Activated naive CD8-positive, alpha-beta T cell treated with anti-CD3 and anti-CD28 coated beads for 36 hours (primary cell): ENCODE measurements at regions not wholly inside any gene's neighbourhood (a gene's known extent, or its start where the extent isn't known, plus 50 kb on each side); places are given as distances from the start of the nearest gene placed in this dataset.

Experiments used
- DNase-seq: peaks from one replicate; pipeline ENCODE4 v3.0.0; 2021
- H3K27ac Mint-ChIP-seq: one replicate; pipeline ENCODE4 v1.8.0; 2022; ENCODE audit warnings: mild to moderate bottlenecking, moderate library complexity, mixed read lengths
- H3K27me3 Mint-ChIP-seq: one replicate; pipeline ENCODE4 v1.8.0; 2022; ENCODE audit warnings: mild to moderate bottlenecking, mixed read lengths
- H3K36me3 Mint-ChIP-seq: one replicate; pipeline ENCODE4 v1.8.0; 2021; ENCODE audit warnings: mild to moderate bottlenecking, mixed read lengths
- H3K4me1 Mint-ChIP-seq: one replicate; pipeline ENCODE4 v1.8.0; 2021; ENCODE audit warnings: mixed read lengths
- H3K4me3 Mint-ChIP-seq: one replicate; pipeline ENCODE4 v1.8.0; 2022; ENCODE audit warnings: mild to moderate bottlenecking, moderate library complexity, mixed read lengths
- H3K9me3 Mint-ChIP-seq: one replicate; pipeline ENCODE4 v1.8.0; 2022; ENCODE audit warnings: mixed read lengths

DNA sequence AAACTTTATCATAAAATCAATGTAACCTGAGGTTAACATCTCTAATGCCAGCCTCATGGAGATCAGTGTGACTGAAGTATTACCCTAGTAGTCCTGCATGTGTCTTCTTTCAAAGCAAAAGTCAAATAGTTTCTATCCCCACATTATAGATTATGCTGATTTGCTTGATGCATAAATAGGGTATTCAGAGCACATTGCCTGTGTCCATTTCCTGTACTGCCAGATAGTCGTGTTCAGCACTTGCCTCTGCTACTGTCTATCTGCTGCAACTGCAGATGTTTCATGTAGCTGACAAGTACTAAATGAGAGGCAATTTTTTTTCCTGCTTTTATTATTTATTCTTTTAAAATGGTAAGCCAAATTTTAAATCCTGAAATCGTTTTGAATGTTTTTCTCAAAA, 348.7 kb downstream of the CHRM3 start:
- Mint-ChIP-seq H3K27ac (no peak overlapping the region), H3K36me3 (peaks cover 6% of the 10 kb centered on the region), H3K4me1 (peaks cover 15% of the 10 kb centered on the region), H3K27me3 (no peaks in the 10 kb centered on the region), H3K4me3 (no peak overlapping the region), H3K9me3 (peaks cover 3% of the 10 kb centered on the region)
- DNase-seq = no peak

DNA sequence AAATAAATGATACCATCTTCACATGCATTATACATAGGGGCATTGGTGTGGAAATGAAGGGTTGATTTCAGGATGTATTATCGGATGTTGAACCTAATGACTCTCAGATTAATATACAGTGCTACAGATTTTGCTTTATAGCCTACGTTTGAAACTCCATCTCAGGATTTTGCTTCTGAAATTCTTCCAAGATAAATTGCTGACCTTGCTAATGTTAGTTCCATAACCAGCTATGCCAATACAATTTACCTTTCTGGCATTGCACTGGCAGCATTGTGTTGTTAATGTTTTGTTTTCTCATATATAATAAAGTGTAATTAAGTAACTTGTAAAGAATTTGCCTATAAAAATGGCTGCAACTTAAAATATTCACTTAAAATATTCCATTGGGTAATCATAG, 350.1 kb downstream of the CHRM3 start:
- Mint-ChIP-seq H3K27ac (no peak overlapping the region), H3K27me3 (no peaks in the 10 kb centered on the region), H3K9me3 (peaks cover 8% of the 10 kb centered on the region), H3K4me3 (no peak overlapping the region), H3K36me3 (peaks cover 6% of the 10 kb centered on the region), H3K4me1 (peaks cover 21% of the 10 kb centered on the region)
- no peak for DNase-seq

DNA sequence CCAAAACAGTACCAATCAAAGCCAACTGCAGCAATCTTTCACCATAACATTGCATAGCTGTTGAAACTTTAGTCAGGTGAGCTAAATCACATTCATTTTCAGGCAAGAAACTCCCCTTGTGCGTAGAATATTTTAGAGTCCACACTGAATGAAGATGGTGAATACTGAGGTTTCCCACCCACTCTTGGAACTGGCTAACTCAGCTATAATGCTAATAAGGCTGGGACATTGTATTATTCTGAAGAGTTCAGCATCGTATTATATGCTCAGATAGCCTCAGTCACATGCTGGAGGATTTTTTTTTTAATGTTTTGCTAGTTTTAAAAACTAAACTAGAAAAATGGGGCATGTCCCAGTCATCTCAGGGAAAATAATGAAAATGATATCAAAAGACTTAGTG, 352.3 kb upstream of the FMN2 start:
- DNase-seq = no peak
- Mint-ChIP-seq H3K27ac (no peak overlapping the region), H3K4me1 (peaks cover 17% of the 10 kb centered on the region), H3K9me3 (peaks cover 8% of the 10 kb centered on the region), H3K4me3 (no peak overlapping the region), H3K36me3 (peaks cover 6% of the 10 kb centered on the region), H3K27me3 (no peaks in the 10 kb centered on the region)

DNA sequence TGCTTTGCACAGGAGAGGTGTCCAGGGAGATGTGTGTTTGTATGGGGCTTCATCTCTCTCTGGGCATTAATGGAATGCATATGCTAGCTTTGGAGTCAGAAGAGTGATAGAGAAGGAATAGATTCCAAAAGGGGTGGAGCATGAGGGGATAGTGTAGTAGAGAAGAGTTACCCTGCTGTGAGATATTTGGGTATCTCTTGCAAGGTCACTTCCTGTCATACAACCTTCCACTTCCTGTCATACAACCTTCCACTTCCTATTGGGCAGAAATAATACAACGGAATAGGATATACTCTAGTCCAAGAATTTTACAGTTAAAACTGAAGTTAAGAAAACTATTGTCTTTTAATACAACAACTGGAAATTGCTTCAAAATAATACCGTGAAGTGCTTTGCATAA, 351.8 kb upstream of the FMN2 start:
- H3K4me1 Mint-ChIP-seq = peaks cover 13% of the 10 kb centered on the region
- H3K27ac Mint-ChIP-seq = no peak overlapping the region
- H3K36me3 Mint-ChIP-seq = peaks cover 6% of the 10 kb centered on the region
- H3K9me3 Mint-ChIP-seq = peaks cover 8% of the 10 kb centered on the region
- DNase-seq = no peak
- H3K4me3 Mint-ChIP-seq = no peak overlapping the region
- H3K27me3 Mint-ChIP-seq = no peaks in the 10 kb centered on the region

DNA sequence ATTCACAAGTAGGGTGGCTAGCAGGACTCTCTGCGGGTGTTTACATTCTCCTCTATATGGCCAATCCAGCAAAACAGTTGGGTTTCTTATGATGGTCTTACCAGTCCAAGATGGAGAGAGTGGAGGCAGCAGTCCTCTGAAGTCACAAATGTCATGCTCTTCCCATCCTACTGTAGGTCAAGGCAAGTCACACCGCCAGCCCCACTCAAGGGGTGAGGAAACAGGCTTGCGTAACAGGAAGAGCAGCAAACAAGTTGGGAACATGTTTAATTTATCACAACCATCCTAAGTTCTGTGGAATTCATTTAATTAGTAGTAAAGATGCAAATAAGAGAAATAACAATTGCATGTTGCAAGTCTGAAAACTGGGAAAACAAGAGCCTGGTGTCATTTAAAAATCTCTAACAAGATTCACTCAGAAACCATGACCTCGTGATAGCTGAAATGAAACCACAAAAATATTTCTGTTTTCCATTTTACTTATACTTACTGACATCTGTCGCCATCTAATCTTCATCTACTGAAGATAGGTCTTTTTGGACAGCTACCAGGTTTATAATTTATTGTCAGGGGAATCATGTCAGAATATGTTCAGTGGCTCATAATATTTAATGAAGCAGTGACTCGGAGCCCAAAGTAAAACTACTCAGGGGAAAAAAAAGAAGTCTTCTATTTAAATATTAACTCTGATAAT, 349.1 kb upstream of the FMN2 start:
- Mint-ChIP-seq H3K27ac (no peak overlapping the region), H3K4me3 (no peak overlapping the region), H3K27me3 (no peaks in the 10 kb centered on the region), H3K36me3 (peaks cover 6% of the 10 kb centered on the region), H3K9me3 (peaks cover 8% of the 10 kb centered on the region), H3K4me1 (peaks cover 10% of the 10 kb centered on the region)
- no peak for DNase-seq

DNA sequence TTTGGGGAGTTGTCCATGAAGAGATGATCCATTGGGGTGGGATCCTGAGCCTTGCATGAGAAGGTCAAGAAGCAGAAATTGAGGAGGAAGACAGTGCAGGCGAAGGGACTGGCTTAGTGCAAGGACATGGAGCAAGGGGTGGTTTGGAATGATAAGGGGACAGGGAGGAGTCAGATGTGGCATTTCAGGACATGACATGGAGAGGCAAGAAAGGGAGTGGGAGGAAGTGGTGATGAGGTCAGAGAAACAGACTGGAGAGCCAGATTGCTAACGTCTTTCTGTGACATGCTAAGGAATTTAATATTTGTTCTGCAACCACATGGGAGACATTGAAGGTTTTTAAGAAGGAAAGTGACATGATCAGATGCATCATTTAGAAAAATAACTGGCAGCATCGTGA, 346.8 kb upstream of the FMN2 start:
- DNase-seq = no peak
- Mint-ChIP-seq H3K27ac (no peak overlapping the region), H3K36me3 (peaks cover 1% of the 10 kb centered on the region), H3K9me3 (peaks cover 6% of the 10 kb centered on the region), H3K4me3 (no peak overlapping the region), H3K4me1 (peaks cover 8% of the 10 kb centered on the region), H3K27me3 (no peaks in the 10 kb centered on the region)

DNA sequence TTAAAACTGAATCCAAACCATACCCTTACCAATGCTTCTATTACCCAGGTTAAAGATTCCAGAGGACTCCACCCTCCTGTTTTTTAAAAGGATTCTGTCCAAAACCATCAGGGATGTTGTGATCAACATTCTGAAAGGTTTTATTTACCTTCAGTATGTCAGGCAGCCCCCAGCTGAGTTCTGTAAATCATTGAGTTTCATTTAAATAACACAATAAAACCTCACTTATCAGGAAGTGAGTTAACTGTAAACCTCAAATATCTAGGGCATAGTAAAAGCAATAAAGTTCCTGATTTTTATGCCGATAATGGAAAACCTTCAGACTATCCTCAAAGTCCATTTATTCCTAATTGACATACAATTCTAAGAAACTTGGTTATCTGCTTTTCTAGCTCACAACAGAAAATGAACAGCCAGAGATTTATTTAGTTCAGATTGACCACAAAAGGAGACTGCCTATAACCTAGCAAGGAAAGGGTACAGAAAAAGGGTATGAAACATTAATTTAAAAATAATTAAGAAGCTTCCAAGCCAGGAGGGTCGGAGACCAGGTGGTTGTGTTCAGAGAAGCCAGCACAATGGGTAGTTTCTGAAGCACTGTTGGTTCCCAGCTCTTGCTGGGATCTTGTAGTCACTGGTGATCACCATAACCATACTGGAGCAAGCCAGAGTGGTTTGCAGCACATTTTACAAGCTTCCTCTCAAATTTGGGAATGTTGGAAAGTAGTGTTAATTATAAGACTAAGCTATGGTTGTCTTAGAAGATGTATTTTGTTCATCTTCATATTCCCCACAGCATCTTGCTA, 336.4 kb upstream of the FMN2 start:
- H3K9me3 Mint-ChIP-seq = no peaks in the 10 kb centered on the region
- no peaks in the 10 kb centered on the region for H3K27me3 Mint-ChIP-seq
- no peak for DNase-seq
- H3K27ac Mint-ChIP-seq = no peak overlapping the region
- no peaks in the 10 kb centered on the region for H3K36me3 Mint-ChIP-seq
- H3K4me1 Mint-ChIP-seq = no peaks in the 10 kb centered on the region
- H3K4me3 Mint-ChIP-seq = no peak overlapping the region

DNA sequence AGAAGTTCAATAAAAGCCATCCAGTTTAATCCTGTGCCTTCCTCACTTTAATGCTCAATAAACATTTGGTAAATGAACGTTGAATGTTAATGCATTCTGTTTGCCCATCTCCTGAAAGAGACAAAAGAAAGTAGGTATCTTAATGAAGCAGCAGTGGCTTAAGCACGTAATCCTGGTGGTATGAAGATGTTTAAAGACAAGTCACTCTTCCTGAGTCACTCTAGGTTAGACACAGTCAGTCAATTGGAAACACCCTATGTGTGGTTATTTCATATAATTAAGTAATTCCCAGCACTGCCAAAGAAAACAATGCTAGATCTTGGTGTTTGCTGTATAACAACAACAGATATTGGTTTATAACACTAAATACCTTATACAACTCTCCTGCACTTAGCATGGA, 334.0 kb upstream of the FMN2 start:
- Mint-ChIP-seq H3K36me3 (no peaks in the 10 kb centered on the region), H3K4me1 (no peaks in the 10 kb centered on the region), H3K27me3 (no peaks in the 10 kb centered on the region), H3K9me3 (no peaks in the 10 kb centered on the region), H3K27ac (no peak overlapping the region), H3K4me3 (no peak overlapping the region)
- no peak for DNase-seq

DNA sequence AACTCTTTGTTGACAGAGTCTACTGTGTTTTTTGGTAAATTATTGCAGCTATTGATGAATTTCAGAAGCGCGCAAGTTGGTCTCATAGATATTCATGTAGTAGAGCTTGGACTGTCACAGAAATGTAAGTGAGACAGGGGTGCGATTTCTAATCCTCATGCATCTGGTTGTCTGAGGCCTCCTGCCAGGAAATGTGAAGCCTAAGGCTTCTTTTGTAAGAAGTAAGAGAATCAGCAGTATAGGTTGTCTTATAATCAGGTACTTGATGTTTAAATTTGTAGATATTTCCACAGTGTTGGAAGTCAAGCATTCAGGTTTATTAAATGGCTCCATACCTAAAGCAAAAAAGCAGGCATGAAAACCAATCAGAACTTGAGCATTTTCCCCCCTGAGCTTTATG, 332.9 kb upstream of the FMN2 start:
- Mint-ChIP-seq H3K27me3 (no peaks in the 10 kb centered on the region), H3K27ac (no peak overlapping the region), H3K4me3 (no peak overlapping the region), H3K4me1 (no peaks in the 10 kb centered on the region), H3K9me3 (no peaks in the 10 kb centered on the region), H3K36me3 (no peaks in the 10 kb centered on the region)
- no peak for DNase-seq

DNA sequence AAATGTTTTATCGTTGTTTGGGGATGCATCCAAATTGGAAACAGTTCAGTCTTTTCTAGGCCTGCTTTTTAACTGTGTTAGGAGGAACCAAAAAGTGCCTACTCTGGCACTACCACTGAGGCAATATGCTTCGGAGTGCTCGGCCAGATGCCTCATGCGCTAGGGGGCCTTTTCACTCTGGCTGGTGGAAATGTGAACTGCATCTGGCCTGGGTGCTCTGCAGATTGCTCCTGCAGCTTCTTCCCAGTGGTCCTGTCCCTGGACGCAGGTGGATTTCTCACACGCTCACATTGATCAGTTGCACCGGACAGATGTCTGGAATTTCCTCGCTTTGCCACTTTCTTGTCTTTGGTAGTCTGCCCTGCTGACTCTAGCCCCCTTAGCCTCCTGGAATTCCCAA, 330.2 kb upstream of the FMN2 start:
- no peaks in the 10 kb centered on the region for H3K27me3 Mint-ChIP-seq
- no peaks in the 10 kb centered on the region for H3K9me3 Mint-ChIP-seq
- H3K4me1 Mint-ChIP-seq = no peaks in the 10 kb centered on the region
- no peaks in the 10 kb centered on the region for H3K36me3 Mint-ChIP-seq
- H3K4me3 Mint-ChIP-seq = no peak overlapping the region
- no peak for DNase-seq
- H3K27ac Mint-ChIP-seq = no peak overlapping the region

DNA sequence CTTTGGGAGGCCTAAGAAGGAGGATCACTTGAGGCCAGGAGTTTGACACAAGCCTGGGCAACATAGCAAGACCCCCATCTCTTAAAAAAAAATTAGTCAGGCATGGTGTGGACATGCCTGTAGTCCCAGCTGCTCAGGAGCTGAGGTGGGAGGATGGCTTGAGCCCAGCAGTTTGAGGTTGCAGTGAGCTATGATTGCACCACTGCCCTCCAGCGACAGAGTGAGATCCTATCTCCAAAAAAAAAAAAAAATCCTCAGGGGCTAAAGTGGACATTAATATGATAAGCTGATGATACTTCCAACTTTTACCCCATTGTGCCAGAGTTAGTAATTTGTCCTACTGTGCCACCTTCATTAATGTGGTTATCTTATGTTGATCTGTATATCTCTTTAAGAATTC, 327.8 kb upstream of the FMN2 start:
- Mint-ChIP-seq H3K36me3 (no peaks in the 10 kb centered on the region), H3K27me3 (no peaks in the 10 kb centered on the region), H3K4me1 (no peaks in the 10 kb centered on the region), H3K9me3 (no peaks in the 10 kb centered on the region), H3K4me3 (no peak overlapping the region), H3K27ac (no peak overlapping the region)
- no peak for DNase-seq

DNA sequence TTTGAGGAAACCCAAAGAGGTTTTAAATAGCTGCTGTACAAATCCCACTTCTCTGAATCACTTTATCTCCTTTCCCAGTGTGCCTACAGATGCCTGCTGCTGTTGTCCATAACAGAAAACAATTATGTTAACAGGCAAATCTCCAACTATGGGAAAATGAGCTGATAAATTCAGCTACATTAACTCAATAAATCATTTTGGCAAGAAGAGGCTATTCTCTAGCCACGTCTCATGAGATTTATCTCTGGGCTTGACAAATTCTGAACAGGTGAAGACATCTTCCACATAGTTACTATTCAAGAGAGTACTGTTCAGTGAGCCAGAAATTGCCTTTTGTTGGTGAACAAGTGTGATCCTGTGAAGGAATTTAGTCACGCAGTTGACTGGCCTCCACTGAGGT, 327.1 kb upstream of the FMN2 start:
- Mint-ChIP-seq H3K27me3 (no peaks in the 10 kb centered on the region), H3K4me3 (no peak overlapping the region), H3K27ac (no peak overlapping the region), H3K4me1 (no peaks in the 10 kb centered on the region), H3K36me3 (no peaks in the 10 kb centered on the region), H3K9me3 (no peaks in the 10 kb centered on the region)
- no peak for DNase-seq

DNA sequence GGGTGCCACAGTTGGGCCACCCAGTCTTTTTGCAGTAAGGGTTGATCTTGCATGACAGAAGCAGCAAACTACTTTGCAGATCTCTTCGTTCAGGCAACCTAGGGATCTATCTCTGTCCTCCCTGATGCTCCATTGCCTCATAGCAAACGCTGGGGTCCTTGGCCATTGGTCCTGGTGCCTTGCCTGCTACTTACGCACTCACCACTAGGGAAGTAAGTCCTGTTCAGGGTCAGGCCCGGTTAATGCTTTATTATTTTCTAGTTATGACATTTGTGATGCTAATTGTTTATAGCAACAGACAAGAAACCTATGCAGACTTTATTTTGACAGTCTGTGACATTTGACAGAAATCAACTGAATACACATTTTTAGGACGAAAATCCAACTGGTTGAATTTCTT, 326.5 kb upstream of the FMN2 start:
- Mint-ChIP-seq H3K27ac (no peak overlapping the region), H3K27me3 (no peaks in the 10 kb centered on the region), H3K4me3 (no peak overlapping the region), H3K4me1 (no peaks in the 10 kb centered on the region), H3K9me3 (no peaks in the 10 kb centered on the region), H3K36me3 (no peaks in the 10 kb centered on the region)
- no peak for DNase-seq

DNA sequence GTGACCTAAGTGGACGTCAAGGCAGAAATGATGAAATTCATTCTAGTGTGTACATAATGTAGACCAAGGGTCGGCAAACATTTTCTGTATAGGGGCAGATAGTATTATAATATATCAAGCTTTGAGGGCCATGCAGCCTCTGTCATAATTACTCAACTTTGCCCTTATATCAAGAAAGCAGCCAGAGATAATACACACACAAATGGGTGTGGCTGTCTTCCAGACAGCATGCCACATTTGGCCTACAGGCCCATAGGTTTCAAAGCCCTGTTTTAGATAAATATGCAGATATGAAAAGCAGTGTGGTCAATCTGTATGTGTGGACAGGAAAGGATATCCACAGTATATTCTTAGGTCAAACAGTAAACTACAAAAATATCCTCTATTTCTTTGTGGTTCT, 320.1 kb upstream of the FMN2 start:
- no peak overlapping the region for H3K27ac Mint-ChIP-seq

DNA sequence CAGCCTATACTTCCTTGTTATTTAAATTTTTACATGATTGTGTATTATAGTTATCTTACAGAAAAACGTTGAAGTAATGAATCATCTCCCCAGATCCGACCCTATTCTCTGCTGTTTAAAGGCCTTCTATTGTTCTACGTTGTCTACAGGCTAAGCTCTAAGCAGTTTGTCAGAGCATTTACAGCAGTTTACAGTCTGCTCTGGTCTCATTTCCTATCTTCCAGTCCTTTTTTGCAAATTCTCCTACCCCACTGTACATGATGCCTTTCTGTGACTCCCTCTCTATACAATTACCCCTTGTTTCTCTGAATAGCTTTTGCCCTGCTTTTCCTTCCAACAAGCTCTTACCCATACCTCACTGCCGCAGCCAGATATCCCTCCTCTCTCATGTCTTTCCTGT, 319.2 kb upstream of the FMN2 start:
- Mint-ChIP-seq H3K4me1 (peaks cover 7% of the 10 kb centered on the region), H3K4me3 (no peak overlapping the region), H3K36me3 (peaks cover 4% of the 10 kb centered on the region), H3K9me3 (peaks cover 1% of the 10 kb centered on the region), H3K27me3 (no peaks in the 10 kb centered on the region), H3K27ac (no peak overlapping the region)
- no peak for DNase-seq

More for the DNA sequence above, 320.1 kb upstream of the FMN2 start:
- Mint-ChIP-seq H3K9me3 (peaks cover under 1% of the 10 kb centered on the region), H3K27me3 (no peaks in the 10 kb centered on the region), H3K4me1 (peaks cover 7% of the 10 kb centered on the region), H3K4me3 (no peak overlapping the region), H3K36me3 (peaks cover 3% of the 10 kb centered on the region)
- DNase-seq = no peak

DNA sequence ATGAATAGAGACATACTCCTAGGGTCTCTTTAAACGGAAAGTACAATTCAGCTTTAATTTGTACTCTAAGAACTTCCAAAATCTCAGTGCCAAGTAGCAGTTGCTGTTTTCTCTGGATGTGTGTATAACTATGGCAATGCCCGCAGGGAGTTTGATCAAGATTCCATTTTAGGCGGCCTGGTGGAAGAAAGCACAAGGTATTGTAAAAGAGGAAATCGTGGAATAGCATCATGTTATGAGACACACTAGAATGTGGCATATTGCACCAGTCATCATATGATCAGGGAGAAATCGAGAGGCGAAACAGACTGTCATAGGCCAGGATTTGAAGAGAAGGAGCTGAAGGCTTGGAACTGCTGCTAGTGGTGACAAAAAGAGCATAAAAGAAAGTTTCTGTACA, 316.2 kb upstream of the FMN2 start:
- peaks cover 7% of the 10 kb centered on the region for H3K4me1 Mint-ChIP-seq
- DNase-seq = no peak
- no peak overlapping the region for H3K4me3 Mint-ChIP-seq
- no peaks in the 10 kb centered on the region for H3K27me3 Mint-ChIP-seq
- H3K9me3 Mint-ChIP-seq = peaks cover 1% of the 10 kb centered on the region
- H3K27ac Mint-ChIP-seq = no peak overlapping the region
- peaks cover 4% of the 10 kb centered on the region for H3K36me3 Mint-ChIP-seq
